ENCODE measurements at regions not wholly inside any gene's neighbourhood (a gene's known extent, or its start where the extent isn't known, plus 50 kb on each side); places are given as distances from the start of the nearest gene placed in this dataset.

- no peak for TF ChIP-seq TOX (CRISPR knock-in tag; IDR thresholded peaks at IDR 0.05; ENCODE audit: borderline replicate concordance)
- TF ChIP-seq TSHZ2 (CRISPR knock-in tag; IDR thresholded peaks at IDR 0.05), result no peak
- no peak for TF ChIP-seq ISL1 (CRISPR knock-in tag; IDR thresholded peaks at IDR 0.05)
- no peak for TF ChIP-seq GLIS3 (CRISPR knock-in tag; IDR thresholded peaks at IDR 0.05)
- TF ChIP-seq PPARA (CRISPR knock-in tag; IDR thresholded peaks at IDR 0.05; ENCODE audit: borderline replicate concordance), result no peak
- no peak for TF ChIP-seq CSRNP3 (CRISPR knock-in tag; IDR thresholded peaks at IDR 0.05)
- no peak for TF ChIP-seq ZNF8 (CRISPR knock-in tag; IDR thresholded peaks at IDR 0.05)
- no peak for TF ChIP-seq PATZ1 (CRISPR knock-in tag; IDR thresholded peaks at IDR 0.05; ENCODE audit: borderline replicate concordance)
- no peak for TF ChIP-seq RARB (CRISPR knock-in tag; IDR thresholded peaks at IDR 0.05)
- TF ChIP-seq CSDC2 (CRISPR knock-in tag; IDR thresholded peaks at IDR 0.05), result no peak
- TF ChIP-seq ZFP30 (CRISPR knock-in tag; IDR thresholded peaks at IDR 0.05), result no peak
These were observed 102.9 kb downstream of the OR2B2 start for GRCh38 chr6:27809067-27809938.
